HG03095 (cell line): ENCODE measurements at regions not wholly inside any gene's neighbourhood (a gene's known extent, or its start where the extent isn't known, plus 50 kb on each side); places are given as distances from the start of the nearest gene placed in this dataset.
A peak's percentile ranks its signal among the peaks of the same experiment; 100 is the strongest.
"Not testable (repeated sequence)": the region's sequence is repeated elsewhere in the genome, so short reads cannot be mapped to it uniquely, and the experiment has no call there.

Experiments
- ATAC-seq: cut with Tn5 transposase; IDR thresholded peaks from one replicate; pipeline ENCODE4 v1.9.1; 2021; ENCODE audit warnings: moderate library complexity; ENCODE audit not compliant: unreplicated experiment

- no peak for ATAC-seq
Measured at GRCh38 chr3:11739706-11740105, 96.0 kb upstream of the VGLL4 start.

- ATAC-seq = no peak
Measured at GRCh38 chr3:11739123-11739522, 95.4 kb upstream of the VGLL4 start.

GRCh38 chr3:11737742-11738141, 94.0 kb upstream of the VGLL4 start:
- ATAC-seq = no peak

GRCh38 chr3:11736136-11736833, 92.6 kb upstream of the VGLL4 start:
- ATAC-seq = no peak

- ATAC-seq = no peak
Measured at GRCh38 chr3:11735638-11736037, 91.9 kb upstream of the VGLL4 start.

GRCh38 chr3:11735111-11735510, 91.4 kb upstream of the VGLL4 start:
- not testable (repeated sequence) for ATAC-seq

GRCh38 chr3:11733914-11734313, 90.2 kb upstream of the VGLL4 start:
- no peak for ATAC-seq

- ATAC-seq = no peak
Measured at GRCh38 chr3:11727207-11727606, 83.5 kb upstream of the VGLL4 start.

GRCh38 chr3:11726146-11726545, 82.4 kb upstream of the VGLL4 start:
- no peak for ATAC-seq

- not testable (repeated sequence) for ATAC-seq
Measured at GRCh38 chr3:11725340-11725641, 81.6 kb upstream of the VGLL4 start.

GRCh38 chr3:11724615-11725339, 81.1 kb upstream of the VGLL4 start:
- ATAC-seq = peak; percentile 62

- ATAC-seq = no peak
Measured at GRCh38 chr3:11721479-11721878, 77.8 kb upstream of the VGLL4 start.

GRCh38 chr3:11720917-11721411, 77.2 kb upstream of the VGLL4 start:
- no peak for ATAC-seq

GRCh38 chr3:11720304-11720898, 76.7 kb upstream of the VGLL4 start:
- peak; percentile 21 for ATAC-seq

GRCh38 chr3:11719406-11720303, 75.9 kb upstream of the VGLL4 start:
- peak; percentile 69 for ATAC-seq

GRCh38 chr3:11718637-11719405, 75.1 kb upstream of the VGLL4 start:
- ATAC-seq = peak; percentile 27

- ATAC-seq = peak; percentile 16
Measured at GRCh38 chr3:11717768-11718636, 74.3 kb upstream of the VGLL4 start.

- ATAC-seq = no peak
Measured at GRCh38 chr3:11717301-11717700, 73.6 kb upstream of the VGLL4 start.

GRCh38 chr3:11716573-11717290, 73.0 kb upstream of the VGLL4 start:
- ATAC-seq = no peak
